Sigmoid colon (tissue), 6 donors: ENCODE measurements at regions not wholly inside any gene's neighbourhood (a gene's known extent, or its start where the extent isn't known, plus 50 kb on each side); places are given as distances from the start of the nearest gene placed in this dataset.
"Not testable (repeated sequence)": the region's sequence is repeated elsewhere in the genome, so short reads cannot be mapped to it uniquely, and the experiment has no call there.

ENCODE experiments used
- DNase-seq: peaks from one replicate; pipeline ENCODE4 v3.0.0-alpha.2; 2019
- H3K27ac ChIP-seq, 4 donors: fragments of 200-600 bp; sonication (generic); one replicate each; pipeline ENCODE4 v1.5.1; 2016 to 2019; ENCODE audit warnings: mild to moderate bottlenecking in 1 of 4
- H3K27me3 ChIP-seq, 3 donors: fragments of 200-600 bp; sonication (generic); one replicate each; pipeline ENCODE4 v1.5.1; 2019; ENCODE audit warnings: mild to moderate bottlenecking in 1 of 3
- H3K36me3 ChIP-seq, 4 donors: fragments of 200-600 bp; sonication (generic); one replicate each; pipeline ENCODE4 v1.5.1; 2016 to 2019
- H3K4me1 ChIP-seq, 4 donors: fragments of 200-600 bp; sonication (generic); one replicate each; pipeline ENCODE4 v1.5.1; 2017 to 2019
- H3K4me3 ChIP-seq, 4 donors: fragments of 200-600 bp; sonication (generic); one replicate each; pipeline ENCODE4 v1.5.1; 2017 to 2019; ENCODE audit warnings: mild to moderate bottlenecking in 2 of 4, moderate library complexity in 1 of 4
- H3K9me3 ChIP-seq, 4 donors: fragments of 200-600 bp in 3 of 4; sonication (generic) in 3 of 4; one replicate each; pipeline versions ENCODE4 v1.5.1 to v1.6.1; 2013 to 2019
- CTCF ChIP-seq, 4 experiments: fragments of 450-650 bp in 3 of 4; fragments of 200-600 bp in 1 of 4; IDR thresholded peaks; one replicate each; pipeline ENCODE4 v1.5.1; 2016 to 2019; ENCODE audit warnings: antibody characterized with exemption in 4 of 4, mild to moderate bottlenecking in 3 of 4, moderate library complexity in 2 of 4
- EP300 ChIP-seq, 4 donors: sonication (generic); formaldehyde crosslinking; IDR thresholded peaks; one replicate each; pipeline ENCODE4 v1.6.1; 2017; ENCODE audit warnings: antibody characterized with exemption in 4 of 4
- POLR2A ChIP-seq, 2 donors: fragments of 450-650 bp; IDR thresholded peaks; one replicate each; pipeline ENCODE4 v1.6.1; 2016; ENCODE audit warnings: antibody characterized with exemption in 2 of 2, mild to moderate bottlenecking in 2 of 2, moderate library complexity in 2 of 2
- POLR2AphosphoS5 ChIP-seq, 4 donors: sonication (generic); formaldehyde crosslinking; IDR thresholded peaks; one replicate each; pipeline ENCODE4 v1.6.1; 2017; ENCODE audit warnings: antibody characterized with exemption in 4 of 4
- WGBS, 2 donors: extraction: QIAGEN DNeasy Blood & Tissue Kit; methylation state at CpG; one replicate each; pipeline ENCODE4 v1.1.7; 2013; 5-methylcytosine and 5-hydroxymethylcytosine counted together
- intact Hi-C: fragments of 100-400 bp; cut with DNase I; formaldehyde crosslinking; loops from one replicate; pipeline ENCODE4 v1.15.1; 2023
- donor health status: healthy with polysubstance abuse.
- donor health status: healthy.

GRCh38 chr9:135173066-135173465 is 85.6 kb downstream of the OLFM1 start:
- peaks cover 0 to 21% (median 0%) of the 10 kb centered on the region in 3 donors for H3K27me3 ChIP-seq
- H3K4me1 ChIP-seq = no peaks in the 10 kb centered on the region
- no peak overlapping the region for H3K4me3 ChIP-seq
- no peak for TF ChIP-seq CTCF (IDR thresholded peaks at IDR 0.05)
- H3K27ac ChIP-seq = no peak overlapping the region
- no peaks in the 10 kb centered on the region for H3K36me3 ChIP-seq
- 87 to 89% methylated on average over 6 of the region's 6 CpGs for WGBS, 2 donors
- DNase-seq = no peak
- H3K9me3 ChIP-seq = no peaks in the 10 kb centered on the region
- intact Hi-C loops = no loop called here

DNA sequence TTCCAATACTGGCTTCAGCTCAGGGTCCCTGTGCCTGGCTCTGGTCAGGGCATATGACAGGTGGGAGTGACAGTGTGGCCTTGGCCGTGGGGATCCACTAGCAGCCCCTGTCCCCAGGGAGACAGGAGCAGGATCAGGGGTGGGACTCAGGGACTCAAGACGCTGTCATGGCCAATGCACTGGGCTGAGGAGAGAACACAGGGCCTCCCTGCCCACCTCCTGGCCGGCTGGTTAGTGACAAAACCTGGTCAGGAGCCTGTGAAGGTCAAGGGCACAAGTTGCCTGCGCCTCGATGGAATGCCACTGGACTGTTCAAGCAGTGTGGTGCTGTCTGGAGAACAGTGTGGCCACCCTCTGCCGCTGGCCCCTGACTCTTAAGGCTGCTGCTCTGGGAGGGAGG is 86.8 kb downstream of the OLFM1 start:
- Histone ChIP-seq H3K36me3 (no peaks in the 10 kb centered on the region), H3K27ac (no peak overlapping the region), H3K9me3 (no peaks in the 10 kb centered on the region), H3K4me3 (no peak overlapping the region), H3K27me3 (peaks cover 0 to 17% (median 0%) of the 10 kb centered on the region in 3 donors), H3K4me1 (no peaks in the 10 kb centered on the region)
- DNase-seq = no peak
- TF ChIP-seq POLR2AphosphoS5 (IDR thresholded peaks at IDR 0.05) = no peak
- no peak for TF ChIP-seq CTCF (IDR thresholded peaks at IDR 0.05)
- no peak for TF ChIP-seq EP300 (IDR thresholded peaks at IDR 0.05)
- TF ChIP-seq POLR2A (IDR thresholded peaks at IDR 0.05) = no peak
- WGBS, 2 donors = 62 to 67% methylated on average over 6 of the region's 6 CpGs
- intact Hi-C loops = no loop called here

- no peak for TF ChIP-seq POLR2A (IDR thresholded peaks at IDR 0.05)
- no peak for TF ChIP-seq POLR2AphosphoS5 (IDR thresholded peaks at IDR 0.05)
- no peak for TF ChIP-seq EP300 (IDR thresholded peaks at IDR 0.05)
- no peak for TF ChIP-seq CTCF (IDR thresholded peaks at IDR 0.05)
- Histone ChIP-seq H3K27me3 (peaks cover 0 to 17% (median 0%) of the 10 kb centered on the region in 3 donors), H3K4me1 (no peaks in the 10 kb centered on the region), H3K36me3 (no peaks in the 10 kb centered on the region), H3K9me3 (no peaks in the 10 kb centered on the region), H3K4me3 (no peak overlapping the region), H3K27ac (no peak overlapping the region)
- intact Hi-C loops = no loop called here
- DNase-seq = no peak
- 71 to 82% methylated on average over 11 of the region's 11 CpGs for WGBS, 2 donors
Observed at GRCh38 chr9:135174981-135175380, 87.5 kb downstream of the OLFM1 start.

GRCh38 chr9:135176284-135176683 is 88.8 kb downstream of the OLFM1 start:
- 74 to 84% methylated on average over 20 of the region's 20 CpGs for WGBS, 2 donors
- TF ChIP-seq POLR2AphosphoS5 (IDR thresholded peaks at IDR 0.05) = no peak
- TF ChIP-seq POLR2A (IDR thresholded peaks at IDR 0.05) = no peak
- TF ChIP-seq EP300 (IDR thresholded peaks at IDR 0.05) = no peak
- no peak for TF ChIP-seq CTCF (IDR thresholded peaks at IDR 0.05)
- DNase-seq = no peak
- Histone ChIP-seq H3K4me3 (no peak overlapping the region), H3K36me3 (no peaks in the 10 kb centered on the region), H3K27ac (no peak overlapping the region), H3K9me3 (no peaks in the 10 kb centered on the region), H3K27me3 (peaks cover 0 to 11% (median 0%) of the 10 kb centered on the region in 3 donors), H3K4me1 (no peaks in the 10 kb centered on the region)
- intact Hi-C loops = no loop called here

- H3K27me3 ChIP-seq = peaks cover 0 to 11% (median 0%) of the 10 kb centered on the region in 3 donors
- DNase-seq, intact Hi-C loops: not testable (repeated sequence)
Observed at GRCh38 chr9:135177562-135177961, 90.1 kb downstream of the OLFM1 start.

More at GRCh38 chr9:135177562-135177961, 90.1 kb downstream of the OLFM1 start:
- H3K4me1 ChIP-seq, H3K9me3 ChIP-seq, H3K36me3 ChIP-seq, H3K27ac ChIP-seq, H3K4me3 ChIP-seq: not testable (repeated sequence)
- 23 to 61% methylated on average over 2 of the region's 2 CpGs for WGBS, 2 donors
